ENCODE measurements at regions not wholly inside any gene's neighbourhood (a gene's known extent, or its start where the extent isn't known, plus 50 kb on each side); places are given as distances from the start of the nearest gene placed in this dataset.

GRCh38 chr2:14577843-14578242, 54.7 kb upstream of the LRATD1 start:
- TF ChIP-seq CTCF (IDR thresholded peaks at IDR 0.05; ENCODE audit: unreplicated experiment), result no peak
- no peak overlapping the region for H3K27ac Mint-ChIP-seq
- H3K27me3 Mint-ChIP-seq, result no peaks in the 10 kb centered on the region
- H3K4me3 Mint-ChIP-seq (ENCODE audit: low read depth), result no peak overlapping the region
- peaks cover 5% of the 10 kb centered on the region for H3K4me1 Mint-ChIP-seq (ENCODE audit: low read depth)
- no peak for DNase-seq (ENCODE audit: low spot score, unreplicated experiment)
- H3K36me3 Mint-ChIP-seq (ENCODE audit: insufficient read depth), result no peaks in the 10 kb centered on the region
- no peaks in the 10 kb centered on the region for H3K9me3 Mint-ChIP-seq (ENCODE audit: low read depth)
